ENCODE measurements at regions not wholly inside any gene's neighbourhood (a gene's known extent, or its start where the extent isn't known, plus 50 kb on each side); places are given as distances from the start of the nearest gene placed in this dataset.
"Not testable (repeated sequence)": the region's sequence is repeated elsewhere in the genome, so short reads cannot be mapped to it uniquely, and the experiment has no call there.

- Histone ChIP-seq H4K20me1 (ENCODE audit: control insufficient read depth, extremely low read depth, insufficient read depth, low read length) (no peaks in the 10 kb centered on the region), H3K27ac (ENCODE audit: insufficient read depth, low read length) (no peak overlapping the region), H3K27me3 (ENCODE audit: control insufficient read depth, insufficient read depth, low read length) (no peaks in the 10 kb centered on the region), H3K4me1 (ENCODE audit: control insufficient read depth, extremely low read depth, insufficient read depth, low read length) (no peaks in the 10 kb centered on the region), H3K4me2 (ENCODE audit: extremely low read depth, insufficient read depth, low read length) (no peak overlapping the region), H3K79me2 (ENCODE audit: control insufficient read depth, insufficient read depth, low read length) (no peaks in the 10 kb centered on the region), H3K36me3 (ENCODE audit: control insufficient read depth, insufficient read depth, low read length) (no peaks in the 10 kb centered on the region), H2AFZ (ENCODE audit: low read length) (no peak overlapping the region), H3K9me3 (ENCODE audit: control insufficient read depth, insufficient read depth, low read depth, low read length) (no peaks in the 10 kb centered on the region), H3K9ac (ENCODE audit: insufficient read depth, low read length) (no peak overlapping the region), H3K4me3 (replicated peaks in 1 of 4; ENCODE audit: control extremely low read depth in 1 of 4, insufficient read depth in 1 of 4, low read depth in 3 of 4, low read length in 4 of 4) (no peak overlapping the region)
- DNase-seq (ENCODE audit: low read depth in 2 of 2) = no peak
- TF ChIP-seq, protein P1, sequence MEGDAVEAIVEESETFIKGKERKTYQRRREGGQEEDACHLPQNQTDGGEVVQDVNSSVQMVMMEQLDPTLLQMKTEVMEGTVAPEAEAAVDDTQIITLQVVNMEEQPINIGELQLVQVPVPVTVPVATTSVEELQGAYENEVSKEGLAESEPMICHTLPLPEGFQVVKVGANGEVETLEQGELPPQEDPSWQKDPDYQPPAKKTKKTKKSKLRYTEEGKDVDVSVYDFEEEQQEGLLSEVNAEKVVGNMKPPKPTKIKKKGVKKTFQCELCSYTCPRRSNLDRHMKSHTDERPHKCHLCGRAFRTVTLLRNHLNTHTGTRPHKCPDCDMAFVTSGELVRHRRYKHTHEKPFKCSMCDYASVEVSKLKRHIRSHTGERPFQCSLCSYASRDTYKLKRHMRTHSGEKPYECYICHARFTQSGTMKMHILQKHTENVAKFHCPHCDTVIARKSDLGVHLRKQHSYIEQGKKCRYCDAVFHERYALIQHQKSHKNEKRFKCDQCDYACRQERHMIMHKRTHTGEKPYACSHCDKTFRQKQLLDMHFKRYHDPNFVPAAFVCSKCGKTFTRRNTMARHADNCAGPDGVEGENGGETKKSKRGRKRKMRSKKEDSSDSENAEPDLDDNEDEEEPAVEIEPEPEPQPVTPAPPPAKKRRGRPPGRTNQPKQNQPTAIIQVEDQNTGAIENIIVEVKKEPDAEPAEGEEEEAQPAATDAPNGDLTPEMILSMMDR (conservative IDR thresholded peaks at IDR 0.05 in 1 of 2, IDR thresholded peaks at IDR 0.05 in 1 of 2; ENCODE audit: low read depth in 1 of 2, low read length in 2 of 2) = no peak
- TF ChIP-seq EZH2 (IDR thresholded peaks at IDR 0.05; ENCODE audit: low read length, missing control alignments) = no peak
Observed at GRCh38 chr12:60752589-60752988, 1156.8 kb downstream of the SLC16A7 start.

GRCh38 chr12:60758224-60758623, 1162.4 kb downstream of the SLC16A7 start:
- H3K36me3 ChIP-seq (ENCODE audit: control insufficient read depth, insufficient read depth, low read length) = no peaks in the 10 kb centered on the region
- no peak for DNase-seq (ENCODE audit: low read depth in 2 of 2)
- H4K20me1 ChIP-seq (ENCODE audit: control insufficient read depth, extremely low read depth, insufficient read depth, low read length) = no peaks in the 10 kb centered on the region
- TF ChIP-seq, protein P1 (conservative IDR thresholded peaks at IDR 0.05 in 1 of 2, IDR thresholded peaks at IDR 0.05 in 1 of 2; ENCODE audit: low read depth in 1 of 2, low read length in 2 of 2) = no peak
- no peak for TF ChIP-seq EZH2 (IDR thresholded peaks at IDR 0.05; ENCODE audit: low read length, missing control alignments)
- no peak overlapping the region for H3K27ac ChIP-seq (ENCODE audit: insufficient read depth, low read length)
- H3K4me1 ChIP-seq (ENCODE audit: control insufficient read depth, extremely low read depth, insufficient read depth, low read length) = no peaks in the 10 kb centered on the region
- no peak overlapping the region for H3K9ac ChIP-seq (ENCODE audit: insufficient read depth, low read length)
- no peaks in the 10 kb centered on the region for H3K79me2 ChIP-seq (ENCODE audit: control insufficient read depth, insufficient read depth, low read length)
- no peak overlapping the region for H2AFZ ChIP-seq (ENCODE audit: low read length)
- no peak overlapping the region for H3K4me3 ChIP-seq (replicated peaks in 1 of 4; ENCODE audit: control extremely low read depth in 1 of 4, insufficient read depth in 1 of 4, low read depth in 3 of 4, low read length in 4 of 4)
- no peaks in the 10 kb centered on the region for H3K27me3 ChIP-seq (ENCODE audit: control insufficient read depth, insufficient read depth, low read length)
- no peaks in the 10 kb centered on the region for H3K9me3 ChIP-seq (ENCODE audit: control insufficient read depth, insufficient read depth, low read depth, low read length)
- H3K4me2 ChIP-seq (ENCODE audit: extremely low read depth, insufficient read depth, low read length) = no peak overlapping the region

GRCh38 chr12:60760965-60761364, 1165.1 kb downstream of the SLC16A7 start:
- no peak for DNase-seq (ENCODE audit: low read depth in 2 of 2)
- no peaks in the 10 kb centered on the region for H3K9me3 ChIP-seq (ENCODE audit: control insufficient read depth, insufficient read depth, low read depth, low read length)
- no peak overlapping the region for H2AFZ ChIP-seq (ENCODE audit: low read length)
- H3K4me2 ChIP-seq (ENCODE audit: extremely low read depth, insufficient read depth, low read length) = no peak overlapping the region
- no peak for TF ChIP-seq EZH2 (IDR thresholded peaks at IDR 0.05; ENCODE audit: low read length, missing control alignments)
- TF ChIP-seq, protein P1 (conservative IDR thresholded peaks at IDR 0.05 in 1 of 2, IDR thresholded peaks at IDR 0.05 in 1 of 2; ENCODE audit: low read depth in 1 of 2, low read length in 2 of 2) = no peak
- H3K27ac ChIP-seq (ENCODE audit: insufficient read depth, low read length) = no peak overlapping the region
- no peaks in the 10 kb centered on the region for H4K20me1 ChIP-seq (ENCODE audit: control insufficient read depth, extremely low read depth, insufficient read depth, low read length)
- no peaks in the 10 kb centered on the region for H3K36me3 ChIP-seq (ENCODE audit: control insufficient read depth, insufficient read depth, low read length)
- H3K4me3 ChIP-seq (replicated peaks in 1 of 4; ENCODE audit: control extremely low read depth in 1 of 4, insufficient read depth in 1 of 4, low read depth in 3 of 4, low read length in 4 of 4) = no peak overlapping the region
- no peak overlapping the region for H3K9ac ChIP-seq (ENCODE audit: insufficient read depth, low read length)
- no peaks in the 10 kb centered on the region for H3K4me1 ChIP-seq (ENCODE audit: control insufficient read depth, extremely low read depth, insufficient read depth, low read length)
- no peaks in the 10 kb centered on the region for H3K27me3 ChIP-seq (ENCODE audit: control insufficient read depth, insufficient read depth, low read length)
- no peaks in the 10 kb centered on the region for H3K79me2 ChIP-seq (ENCODE audit: control insufficient read depth, insufficient read depth, low read length)

- H3K36me3 ChIP-seq (ENCODE audit: control insufficient read depth, insufficient read depth, low read length); DNase-seq (ENCODE audit: low read depth in 2 of 2); H3K27me3 ChIP-seq (ENCODE audit: control insufficient read depth, insufficient read depth, low read length); H3K9ac ChIP-seq (ENCODE audit: insufficient read depth, low read length); H3K4me1 ChIP-seq (ENCODE audit: control insufficient read depth, extremely low read depth, insufficient read depth, low read length); H3K9me3 ChIP-seq (ENCODE audit: control insufficient read depth, insufficient read depth, low read depth, low read length); H4K20me1 ChIP-seq (ENCODE audit: control insufficient read depth, extremely low read depth, insufficient read depth, low read length); H3K79me2 ChIP-seq (ENCODE audit: control insufficient read depth, insufficient read depth, low read length); H3K4me3 ChIP-seq (replicated peaks in 1 of 4; ENCODE audit: control extremely low read depth in 1 of 4, insufficient read depth in 1 of 4, low read depth in 3 of 4, low read length in 4 of 4); H2AFZ ChIP-seq (ENCODE audit: low read length); H3K27ac ChIP-seq (ENCODE audit: insufficient read depth, low read length); H3K4me2 ChIP-seq (ENCODE audit: extremely low read depth, insufficient read depth, low read length): not testable (repeated sequence)
Observed at GRCh38 chr12:60801166-60801565, 1205.3 kb downstream of the SLC16A7 start.

All from fibroblast of lung (primary cell).